ENCODE measurements at regions not wholly inside any gene's neighbourhood (a gene's known extent, or its start where the extent isn't known, plus 50 kb on each side); places are given as distances from the start of the nearest gene placed in this dataset.

- in situ Hi-C loops (cut with MboI; ENCODE audit: low sequenced_read_pairs): no loop called here
- Histone ChIP-seq H2BK20ac (ENCODE audit: low read depth, low read length) (no peak overlapping the region), H3K9me1 (ENCODE audit: insufficient read depth, low read length) (no peaks in the 10 kb centered on the region), H3K4me1 (ENCODE audit: control insufficient read depth, insufficient read depth, low read length) (no peaks in the 10 kb centered on the region), H3K27me3 (ENCODE audit: control insufficient read depth, insufficient read depth, low read length) (no peaks in the 10 kb centered on the region), H3K23ac (ENCODE audit: low read depth, low read length) (no peak overlapping the region), H4K5ac (ENCODE audit: low read depth, low read length) (no peak overlapping the region), H4K8ac (ENCODE audit: low read depth in 2 of 2, low read length in 2 of 2) (no peak overlapping the region), H2AK5ac (ENCODE audit: low read depth, low read length) (no peak overlapping the region), H4K91ac (ENCODE audit: insufficient read depth, low read depth, low read length) (no peak overlapping the region), H3K56ac (ENCODE audit: extremely low read depth, insufficient read depth, low read length) (no peak overlapping the region), H2AK9ac (replicated peaks; ENCODE audit: low read depth, low read length, poor library complexity) (no peak overlapping the region), H3K18ac (ENCODE audit: low read depth, low read length) (no peak overlapping the region), H2BK120ac (ENCODE audit: low read depth, low read length) (no peak overlapping the region), H3K9ac (ENCODE audit: low read depth, low read length) (no peak overlapping the region), H2BK5ac (ENCODE audit: low read depth, low read length, poor library complexity, severe bottlenecking) (no peak overlapping the region), H3K4me2 (ENCODE audit: low read depth, low read length) (no peak overlapping the region), H2AFZ (replicated peaks; ENCODE audit: low read length, poor library complexity) (no peak overlapping the region), H3K4ac (ENCODE audit: low read depth, low read length) (no peak overlapping the region), H3K4me3 (ENCODE audit: insufficient read depth, low read depth, low read length) (no peak overlapping the region), H3K9me3 (ENCODE audit: control insufficient read depth, insufficient read depth, low read length) (peaks cover 6% of the 10 kb centered on the region), H3K14ac (replicated peaks; ENCODE audit: low read depth, low read length) (no peak overlapping the region), H4K20me1 (ENCODE audit: insufficient read depth, low read length) (no peaks in the 10 kb centered on the region), H3K27ac (ENCODE audit: insufficient read depth, low read length) (no peak overlapping the region), H2BK15ac (ENCODE audit: low read depth, low read length) (no peak overlapping the region), H3K79me1 (ENCODE audit: low read depth in 1 of 2, low read length in 2 of 2) (no peaks in the 10 kb centered on the region), H3K36me3 (ENCODE audit: control insufficient read depth, insufficient read depth, low read length) (no peaks in the 10 kb centered on the region)
- dilution Hi-C loops (cut with HindIII; ENCODE audit: low sequenced_read_pairs, unreplicated experiment): no loop called here
- ATAC-seq (ENCODE audit: low read depth): no peak
- POLR2A ChIA-PET (ENCODE audit: unreplicated experiment): no interaction called here
- intact Hi-C loops (cut with micrococcal nuclease): no loop called here
- TF ChIP-seq CHD1 (IDR thresholded peaks at IDR 0.05; ENCODE audit: low read depth, low read length) (no peak), MAFK (IDR thresholded peaks at IDR 0.05; ENCODE audit: low read depth, low read length) (no peak), NFE2L2 (IDR thresholded peaks at IDR 0.05; ENCODE audit: low read depth, low read length) (no peak), ELK1 (IDR thresholded peaks at IDR 0.05; ENCODE audit: borderline replicate concordance, low read depth, low read length) (no peak), RFX5 (IDR thresholded peaks at IDR 0.05; ENCODE audit: low read depth, low read length) (no peak), BHLHE40 (IDR thresholded peaks at IDR 0.05; ENCODE audit: low read depth, low read length) (no peak)
- BruUV-seq (replicated peaks): no TSS peak
- no peak for DNase-seq
- 96% methylated on average over 4 of the region's 5 CpGs; no CpG with 5 or more reads in 1 of the 2 experiments for WGBS, 2 experiments (ENCODE audit: extremely low coverage in 2 of 2, insufficient read length in 1 of 2)
- CTCF ChIA-PET: no interaction called here
These were observed 1474.0 kb downstream of the PCDH9 start for GRCh38 chr13:65756071-65756671.
